GM03348 (cell line): ENCODE measurements at regions not wholly inside any gene's neighbourhood (a gene's known extent, or its start where the extent isn't known, plus 50 kb on each side); places are given as distances from the start of the nearest gene placed in this dataset.

ENCODE experiments used
- DNase-seq: peaks from one replicate; pipeline ENCODE4 v3.0.0; 2012; ENCODE audit warnings: low spot score

- no peak for DNase-seq
Measured at GRCh38 chr21:36532769-36533467, 53.0 kb upstream of the CLDN14 start.

- no peak for DNase-seq
Measured at GRCh38 chr21:36533468-36533848, 53.5 kb upstream of the CLDN14 start.

GRCh38 chr21:36534656-36535055, 54.7 kb upstream of the CLDN14 start:
- DNase-seq = no peak

GRCh38 chr21:36535618-36536241, 55.8 kb upstream of the CLDN14 start:
- no peak for DNase-seq

GRCh38 chr21:36538761-36539160, 58.8 kb upstream of the CLDN14 start:
- no peak for DNase-seq

GRCh38 chr21:36539434-36540150, 59.7 kb upstream of the CLDN14 start:
- DNase-seq = no peak

GRCh38 chr21:36540700-36541099, 60.8 kb upstream of the CLDN14 start:
- DNase-seq = no peak

GRCh38 chr21:36541721-36542139, 61.8 kb upstream of the CLDN14 start:
- DNase-seq = no peak

GRCh38 chr21:36542312-36543101, 62.6 kb upstream of the CLDN14 start:
- no peak for DNase-seq

- no peak for DNase-seq
Measured at GRCh38 chr21:36543924-36544323, 64.0 kb upstream of the CLDN14 start.

- DNase-seq = no peak
Measured at GRCh38 chr21:36544545-36544944, 64.6 kb upstream of the CLDN14 start.

- peak; percentile 30 for DNase-seq
Measured at GRCh38 chr21:36545776-36546511, 66.0 kb upstream of the CLDN14 start.

GRCh38 chr21:36547464-36547863, 67.5 kb upstream of the CLDN14 start:
- no peak for DNase-seq

- no peak for DNase-seq
Measured at GRCh38 chr21:36548866-36549265, 68.9 kb upstream of the CLDN14 start.

- DNase-seq = no peak
Measured at GRCh38 chr21:36549470-36549869, 69.5 kb upstream of the CLDN14 start.

- DNase-seq = no peak
Measured at GRCh38 chr21:36550761-36551160, 70.8 kb upstream of the CLDN14 start.

GRCh38 chr21:36551321-36551720, 71.4 kb upstream of the CLDN14 start:
- no peak for DNase-seq

GRCh38 chr21:36551731-36552433, 72.0 kb upstream of the CLDN14 start:
- DNase-seq = peak; percentile 87

- no peak for DNase-seq
Measured at GRCh38 chr21:36552434-36552785, 72.5 kb upstream of the CLDN14 start.

GRCh38 chr21:36553406-36553805, 73.5 kb upstream of the CLDN14 start:
- DNase-seq = no peak
